GM12878 (cell line): ENCODE measurements at regions not wholly inside any gene's neighbourhood (a gene's known extent, or its start where the extent isn't known, plus 50 kb on each side); places are given as distances from the start of the nearest gene placed in this dataset.

Experiments
- ATAC-seq: fragments of 200-7000 bp; cut with Tn5 transposase; 3 replicates; pipeline ENCODE4 v1.9.1; 2020; ENCODE audit warnings: mild to moderate bottlenecking, moderate library complexity
- BruUV-seq: library from RNA; stranded (reverse); fragments of 400-500 nt; replicated peaks from 2 replicates; lab custom pipeline; 2021; lab: Mats Ljungman, UMichigan
- CTCF ChIA-PET: fragments of 300-600 bp; sonication (Branson Sonifier 250); formaldehyde crosslinking; extraction: SDS; loops from one replicate; lab custom pipeline; 2021; ENCODE audit warnings: inconsistent platforms; lab: Yijun Ruan, JAX
- POLR2A ChIA-PET: fragments of 350-600 bp; formaldehyde crosslinking; extraction: SDS; loops from one replicate; lab custom pipeline; 2021; ENCODE audit warnings: inconsistent platforms; lab: Charles Lee
- RAD21 ChIA-PET: fragments of 300-600 bp; sonication (Branson Sonifier 250); formaldehyde crosslinking; loops from one replicate; lab custom pipeline; 2023; ENCODE audit warnings: antibody characterized with exemption; ENCODE audit not compliant: unreplicated experiment; lab: Charles Lee
- SMC1A ChIA-PET: fragments of 300-600 bp; sonication (Branson Sonifier 250); formaldehyde crosslinking; loops from one replicate; lab custom pipeline; 2023; ENCODE audit not compliant: unreplicated experiment, uncharacterized antibody; lab: Charles Lee
- DNase-seq: peaks from one replicate; pipeline ENCODE4 v3.0.0-alpha.2; 2011; ENCODE audit warnings: low read depth, low spot score
- FAIRE-seq: peaks from 3 replicates; lab custom pipeline; 2011; peaks lifted over from hg19 to GRCh38; lab: Jason Lieb, UNC
- H2AFZ ChIP-seq: 2 replicates; pipeline ENCODE4 v1.6.0; 2011; ENCODE audit warnings: low read depth, low read length, control low read depth; ENCODE audit not compliant: control insufficient read depth
- H3K27ac ChIP-seq: 2 replicates; pipeline ENCODE4 v1.5.1; 2011; ENCODE audit warnings: control low read depth; ENCODE audit not compliant: control insufficient read depth, insufficient read depth
- H3K27me3 ChIP-seq, 2 experiments: replicated peaks in 1 of 2; 2 replicates each; pipeline versions ENCODE4 v1.6.0 to v1.6.1; 2011; ENCODE audit warnings: low read length in 1 of 2; ENCODE audit not compliant: control insufficient read depth in 2 of 2, insufficient read depth in 2 of 2
- H3K36me3 ChIP-seq, 2 experiments: 2 replicates each; pipeline ENCODE4 v1.5.1; 2011; ENCODE audit warnings: low read length in 1 of 2; ENCODE audit not compliant: control insufficient read depth in 2 of 2, insufficient read depth in 2 of 2
- H3K4me1 ChIP-seq: 2 replicates; pipeline ENCODE4 v1.6.1; 2011; ENCODE audit warnings: mild to moderate bottlenecking, low read length, moderate library complexity, mixed read lengths; ENCODE audit not compliant: control insufficient read depth, insufficient read depth
- H3K4me2 ChIP-seq: 2 replicates; pipeline ENCODE4 v1.6.0; 2011; ENCODE audit warnings: control low read depth; ENCODE audit not compliant: control insufficient read depth, insufficient read depth
- H3K4me3 ChIP-seq: fragments of 200-600 bp; sonication (generic); 2 replicates; pipeline ENCODE4 v1.5.1; 2016
- H3K79me2 ChIP-seq: 2 replicates; pipeline ENCODE4 v1.6.0; 2011; ENCODE audit warnings: low read length; ENCODE audit not compliant: control insufficient read depth, insufficient read depth
- H3K9ac ChIP-seq: 2 replicates; pipeline ENCODE4 v1.8.0; 2011; ENCODE audit warnings: low read length, control low read depth, mixed read lengths; ENCODE audit not compliant: control insufficient read depth, insufficient read depth
- H3K9me3 ChIP-seq: replicated peaks from 3 replicates; pipeline ENCODE4 v1.5.1; 2011; ENCODE audit warnings: mild to moderate bottlenecking, low read length; ENCODE audit not compliant: control insufficient read depth, insufficient read depth
- H4K20me1 ChIP-seq: 2 replicates; pipeline ENCODE4 v1.6.0; 2011; ENCODE audit not compliant: control insufficient read depth, insufficient read depth
- CBX3 ChIP-seq: fragments of 200-600 bp; sonication (generic); IDR thresholded peaks from 2 replicates; pipeline ENCODE4 v1.6.1; 2016; ENCODE audit warnings: low read depth, borderline replicate concordance
- FOS ChIP-seq: IDR thresholded peaks from 3 replicates; pipeline ENCODE4 v1.6.1; 2011; ENCODE audit warnings: borderline replicate concordance; ENCODE audit not compliant: insufficient read length; ENCODE audit errors: extremely low read depth
- IRF5 ChIP-seq: fragments of 450-650 bp; IDR thresholded peaks from 2 replicates; pipeline ENCODE4 v1.6.1; 2017; ENCODE audit warnings: borderline replicate concordance
- JUNB ChIP-seq: IDR thresholded peaks from 2 replicates; pipeline ENCODE4 v1.6.1; 2016; ENCODE audit warnings: antibody characterized with exemption, mild to moderate bottlenecking
- NFYB ChIP-seq: IDR thresholded peaks from 2 replicates; pipeline ENCODE4 v1.6.1; 2011; ENCODE audit warnings: low read depth, mild to moderate bottlenecking, low read length, improper control_type of control experiment, moderate library complexity; ENCODE audit not compliant: insufficient read depth
- POLR2AphosphoS5 ChIP-seq: IDR thresholded peaks from 2 replicates; pipeline ENCODE4 v1.6.1; 2011; ENCODE audit warnings: mild to moderate bottlenecking, low read length, inconsistent platforms
- SMARCA5 ChIP-seq: fragments of 450-650 bp; IDR thresholded peaks from 2 replicates; pipeline ENCODE4 v1.6.1; 2017; ENCODE audit warnings: mild to moderate bottlenecking
- SPI1 ChIP-seq: IDR thresholded peaks from 2 replicates; pipeline ENCODE4 v1.6.1; 2011; ENCODE audit warnings: low read depth, mild to moderate bottlenecking, low read length, moderate library complexity, borderline replicate concordance; ENCODE audit not compliant: insufficient read depth
- SREBF2 ChIP-seq: IDR thresholded peaks from 2 replicates; pipeline ENCODE4 v1.6.1; 2012; ENCODE audit warnings: mild to moderate bottlenecking, low read length
- TCF12 ChIP-seq: IDR thresholded peaks from 2 replicates; pipeline ENCODE4 v1.6.1; 2011; ENCODE audit warnings: low read depth, mild to moderate bottlenecking, low read length
- ZBED1 ChIP-seq: IDR thresholded peaks from 2 replicates; pipeline ENCODE4 v1.6.1; 2016; ENCODE audit warnings: borderline replicate concordance
- WGBS: methylation state at CpG from one replicate; pipeline ENCODE4 v1.1.6; 2016; ENCODE audit warnings: low lambda C conversion rate; ENCODE audit not compliant: insufficient replicate concordance, insufficient coverage; ENCODE audit errors: missing lambda C conversion rate; 5-methylcytosine and 5-hydroxymethylcytosine counted together
- in situ Hi-C: fragments of 300-500 bp; cut with MboI; formaldehyde crosslinking; loops from 9 replicates; pipeline ENCODE4 v1.14.3; 2018; ENCODE audit warnings: mixed read lengths
- intact Hi-C: fragments of 100-400 bp; cut with micrococcal nuclease; formaldehyde crosslinking; loops from one replicate; pipeline ENCODE4 v1.14.2; 2022; ENCODE audit not compliant: unreplicated experiment

GRCh38 chr4:12791536-12791935, 692.6 kb downstream of the RAB28 start:
- in situ Hi-C loops: no loop called here

DNA sequence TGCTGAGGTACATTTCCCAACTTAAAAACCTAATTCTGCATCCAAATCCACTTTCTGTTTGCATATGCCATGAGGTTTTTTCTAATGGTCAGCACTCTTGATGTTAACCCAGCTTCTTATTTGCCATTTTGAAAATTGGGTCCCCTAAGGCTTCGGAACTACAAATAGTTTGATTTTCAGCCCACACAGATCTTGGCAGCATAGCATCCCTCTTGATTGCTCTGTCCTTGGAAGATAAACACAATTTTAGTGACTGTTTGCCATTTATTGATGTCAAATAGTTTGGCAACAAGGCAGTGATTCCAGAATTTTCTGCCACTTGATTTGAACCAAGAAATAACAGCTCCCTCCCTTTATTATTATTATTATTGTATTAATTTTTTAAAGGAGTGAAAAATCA, 696.9 kb downstream of the RAB28 start:
- no peaks in the 10 kb centered on the region for H3K79me2 ChIP-seq
- RAD21 ChIA-PET: no interaction called here
- no TSS peak for BruUV-seq
- POLR2A ChIA-PET: interaction anchor here (0.6 kb wide), 1 partner anchor 203 kb away, joined by 6 read pairs; no protein-coding TSS in a partner anchor
- SMC1A ChIA-PET: interaction anchor here (0.6 kb wide), 1 partner anchor 1140 kb away, joined by 3 read pairs; no protein-coding TSS in a partner anchor
- H3K9ac ChIP-seq: no peak overlapping the region
- H2AFZ ChIP-seq: no peak overlapping the region
- intact Hi-C loops: no loop called here
- H3K4me3 ChIP-seq: no peak overlapping the region
- CTCF ChIA-PET: interaction anchor here (1.3 kb wide), 1 partner anchor 9 kb away, joined by 4 read pairs; no protein-coding TSS in a partner anchor
- DNase-seq (no peak), FAIRE-seq (no peak), ATAC-seq (no peak)
- H3K9me3 ChIP-seq: no peaks in the 10 kb centered on the region
- H3K4me2 ChIP-seq: no peak overlapping the region
- H3K27me3 ChIP-seq: no peaks in the 10 kb centered on the region
- in situ Hi-C loops: no loop called here
- H4K20me1 ChIP-seq: no peaks in the 10 kb centered on the region
- WGBS: 0% methylated on average over 1 of the region's 1 CpG
- no peak for TF ChIP-seq POLR2AphosphoS5
- no peak for TF ChIP-seq JUNB
- TF ChIP-seq NFYB: no peak
- TF ChIP-seq SPI1: no peak
- no peak for TF ChIP-seq IRF5
- TF ChIP-seq SREBF2: no peak
- TF ChIP-seq FOS: no peak
- no peak for TF ChIP-seq ZBED1
- H3K27ac ChIP-seq: no peak overlapping the region
- H3K4me1 ChIP-seq: no peaks in the 10 kb centered on the region
- no peaks in the 10 kb centered on the region for H3K36me3 ChIP-seq

More at GRCh38 chr4:12791536-12791935, 692.6 kb downstream of the RAB28 start:
- Histone ChIP-seq H3K27ac (no peak overlapping the region), H3K9ac (no peak overlapping the region), H3K27me3 (no peaks in the 10 kb centered on the region), H3K4me2 (no peak overlapping the region), H3K79me2 (no peaks in the 10 kb centered on the region), H3K36me3 (no peaks in the 10 kb centered on the region), H3K9me3 (no peaks in the 10 kb centered on the region), H3K4me3 (no peak overlapping the region), H3K4me1 (no peaks in the 10 kb centered on the region), H2AFZ (no peak overlapping the region), H4K20me1 (no peaks in the 10 kb centered on the region)
- no TSS peak for BruUV-seq
- FAIRE-seq (no peak), DNase-seq (no peak), ATAC-seq (no peak)
- ChIA-PET CTCF (no interaction called here), SMC1A (interaction anchor here (0.8 kb wide), 1 partner anchor 13 kb away, joined by 3 read pairs; no protein-coding TSS in a partner anchor), RAD21 (no interaction called here), POLR2A (no interaction called here)
- intact Hi-C loops: no loop called here
- WGBS: 54% methylated on average over 4 of the region's 4 CpGs
- TF ChIP-seq SMARCA5 (no peak), TCF12 (no peak), CBX3 (no peak)
